ENCODE measurements at regions not wholly inside any gene's neighbourhood (a gene's known extent, or its start where the extent isn't known, plus 50 kb on each side); places are given as distances from the start of the nearest gene placed in this dataset.

DNA sequence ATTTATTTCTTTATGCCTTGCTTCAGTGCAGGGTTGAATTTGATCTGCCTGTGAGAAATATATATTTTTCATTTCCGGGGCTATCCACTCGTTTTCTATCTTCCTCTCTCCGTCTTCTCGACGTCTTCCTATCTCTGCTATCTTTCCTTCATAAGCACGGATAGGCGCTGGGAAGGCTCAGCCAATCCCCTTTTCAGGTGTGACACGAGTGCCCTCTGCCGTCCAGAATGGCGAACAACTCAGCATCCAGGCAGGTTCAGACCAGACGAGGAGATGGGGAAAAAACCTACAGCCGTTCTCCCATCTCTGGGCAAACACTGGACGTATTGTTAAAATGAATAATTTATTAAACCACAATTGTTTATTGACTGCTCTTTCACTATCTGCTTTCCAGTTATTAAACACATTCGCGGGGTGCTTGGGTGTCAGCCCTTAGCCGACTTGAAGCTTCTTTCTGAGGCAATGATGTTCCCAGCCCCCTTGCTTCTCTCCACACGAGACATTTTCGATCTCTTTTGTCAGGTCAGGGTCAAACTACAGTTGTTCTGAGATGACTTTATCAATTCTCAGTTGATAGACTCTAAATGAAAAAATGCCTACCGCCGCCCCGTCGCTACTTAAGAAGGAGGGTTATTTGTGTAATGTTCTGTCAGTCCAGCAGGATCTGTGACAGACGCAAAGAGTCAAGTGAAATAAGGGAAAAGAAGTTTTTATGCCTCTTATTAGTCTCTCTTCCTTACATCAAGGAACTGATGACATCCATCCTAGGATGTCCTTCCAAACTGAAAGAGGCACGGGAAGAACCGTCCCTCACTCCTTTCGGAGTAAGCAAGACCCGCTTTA lies 96.3 kb upstream of the NOCT start:
- peak; percentile 85 for DNase-seq (ENCODE audit: low spot score)

DNA sequence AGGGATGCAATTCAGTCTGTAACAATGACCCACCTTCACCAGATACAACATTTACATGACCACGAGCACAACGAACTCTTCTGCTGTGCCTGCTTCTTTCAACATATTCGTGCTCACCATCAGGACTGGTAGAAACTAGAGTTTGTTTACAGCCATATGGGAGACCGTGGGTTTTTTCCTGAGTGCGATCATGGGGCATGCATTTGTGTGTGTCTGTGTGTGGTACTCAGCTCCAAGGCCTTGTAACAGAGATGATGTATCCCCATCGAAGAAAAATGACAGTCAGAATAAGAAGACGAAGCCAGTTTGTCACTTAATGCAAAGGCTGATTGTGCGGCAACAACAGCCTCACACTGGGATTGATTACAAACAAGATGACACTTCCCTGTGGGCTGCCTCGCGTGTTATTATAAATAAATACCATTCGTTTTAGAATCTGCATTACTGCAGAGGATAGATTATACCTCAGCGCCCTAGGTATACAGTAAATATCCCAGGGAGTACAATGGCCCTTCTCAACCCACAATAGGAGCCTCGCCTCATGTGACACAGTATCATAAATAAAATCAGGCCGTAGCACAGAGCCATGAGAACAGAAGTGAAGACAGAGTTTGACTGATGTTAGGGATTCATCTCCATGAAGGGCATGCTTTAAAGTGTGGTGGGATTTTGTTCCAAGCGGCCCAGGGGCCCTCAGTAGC lies 97.3 kb upstream of the NOCT start:
- no peak for DNase-seq (ENCODE audit: low spot score)

DNA sequence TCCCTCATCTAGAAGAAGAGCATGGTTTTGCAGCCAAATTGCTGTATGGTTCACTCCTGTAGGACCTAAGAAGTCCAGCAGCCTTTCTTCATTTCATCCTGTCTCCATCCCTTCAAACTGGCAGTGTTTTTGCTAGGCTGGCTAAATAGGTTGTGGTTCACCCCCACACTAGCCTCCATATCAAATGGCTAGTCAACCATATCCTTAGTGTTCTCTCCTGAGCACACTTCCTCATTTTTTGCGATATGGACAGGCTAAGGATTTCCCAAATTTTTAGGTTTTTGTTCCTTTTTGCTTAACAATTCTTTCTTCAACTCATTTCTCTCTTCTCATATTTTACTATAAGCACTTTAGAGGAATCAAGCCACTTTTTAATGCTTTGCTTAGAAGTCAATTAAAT lies 98.8 kb upstream of the NOCT start:
- DNase-seq (ENCODE audit: low spot score) = no peak

DNA sequence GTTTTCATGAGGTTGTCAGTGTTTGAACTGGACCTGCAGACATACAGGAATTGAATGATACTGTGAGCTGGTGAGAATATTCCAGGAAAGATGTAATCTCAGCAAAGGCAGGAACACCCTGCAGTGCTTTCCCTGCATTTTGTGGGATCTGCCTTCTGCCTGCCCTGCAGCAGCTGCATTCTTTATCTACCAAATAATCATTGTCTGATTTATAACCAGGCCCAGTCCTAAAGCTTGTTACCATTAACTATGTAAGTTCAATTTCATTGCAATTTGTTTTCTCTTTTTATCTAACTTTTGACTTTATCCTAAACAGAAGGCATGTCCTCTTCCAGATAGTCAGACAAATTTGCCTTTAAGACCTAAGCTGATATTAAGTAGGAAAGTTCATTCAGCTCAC lies 99.8 kb upstream of the NOCT start:
- DNase-seq (ENCODE audit: low spot score) = no peak

DNA sequence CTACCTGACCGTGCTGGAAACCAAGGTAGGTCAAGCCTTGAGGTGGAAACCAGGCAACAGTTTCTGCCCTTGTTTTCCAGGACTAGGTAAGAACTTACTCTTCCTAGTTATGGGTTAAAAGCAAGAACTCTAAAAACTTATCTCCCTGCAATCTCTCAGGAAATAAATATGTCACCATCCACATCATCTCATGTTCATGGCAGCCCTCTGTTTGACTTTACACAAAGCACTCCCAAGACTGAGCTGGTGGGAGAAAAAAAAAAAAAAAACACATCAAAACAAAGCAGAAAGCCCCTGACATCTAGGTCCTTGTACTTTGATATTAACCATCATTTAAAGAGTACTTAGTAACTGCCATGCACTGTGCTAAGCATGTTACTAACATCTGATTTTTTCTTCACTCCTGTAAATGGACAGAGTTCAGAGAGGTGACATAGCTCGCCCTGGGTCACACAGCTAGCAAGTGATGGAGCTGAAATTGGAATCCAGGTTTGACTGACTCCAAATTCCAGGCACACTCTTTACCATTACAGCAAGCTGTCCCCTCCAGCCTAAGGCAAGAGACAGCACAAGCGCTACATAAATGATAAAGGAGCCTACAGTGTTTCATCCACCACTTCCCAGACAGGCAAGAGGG lies 102.8 kb upstream of the NOCT start:
- no peak for DNase-seq (ENCODE audit: low spot score)

DNA sequence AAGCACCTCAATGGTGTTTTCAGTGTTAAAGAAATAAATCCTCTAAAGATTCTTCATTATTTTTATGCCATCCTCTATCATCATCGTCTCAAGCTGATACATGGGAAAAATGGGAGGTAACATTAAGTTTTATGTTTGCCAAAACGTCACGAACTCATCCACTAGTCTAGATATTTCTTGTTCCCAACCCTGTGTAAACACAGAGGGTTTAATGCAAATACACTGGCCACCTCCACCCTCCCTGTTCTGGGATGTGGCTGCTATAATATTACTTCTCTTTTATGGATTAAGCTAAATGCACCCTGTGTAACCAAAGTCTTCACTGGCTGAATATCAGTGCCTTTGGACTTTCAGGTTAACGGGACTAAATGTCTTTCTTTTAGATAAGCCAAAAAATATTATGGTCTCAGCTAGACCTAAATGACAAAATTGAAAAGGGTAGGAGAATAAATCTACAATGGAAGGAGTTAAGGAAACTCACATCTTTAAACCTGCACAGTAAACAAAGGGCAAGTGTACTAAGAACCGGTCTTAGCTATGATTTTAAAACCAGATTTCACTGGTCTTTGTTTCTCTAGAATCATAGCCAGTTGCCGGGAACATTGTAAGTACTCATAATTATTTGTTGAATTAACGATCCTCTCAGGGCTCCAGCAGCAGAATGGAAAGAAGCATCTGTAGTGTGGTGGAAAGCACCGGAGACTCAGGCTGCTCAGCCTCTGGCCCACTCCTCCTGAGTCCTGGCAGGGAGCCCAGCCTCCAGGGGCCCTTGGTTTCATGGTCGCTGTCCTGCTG lies 103.5 kb upstream of the NOCT start:
- no peak for DNase-seq (ENCODE audit: low spot score)

DNA sequence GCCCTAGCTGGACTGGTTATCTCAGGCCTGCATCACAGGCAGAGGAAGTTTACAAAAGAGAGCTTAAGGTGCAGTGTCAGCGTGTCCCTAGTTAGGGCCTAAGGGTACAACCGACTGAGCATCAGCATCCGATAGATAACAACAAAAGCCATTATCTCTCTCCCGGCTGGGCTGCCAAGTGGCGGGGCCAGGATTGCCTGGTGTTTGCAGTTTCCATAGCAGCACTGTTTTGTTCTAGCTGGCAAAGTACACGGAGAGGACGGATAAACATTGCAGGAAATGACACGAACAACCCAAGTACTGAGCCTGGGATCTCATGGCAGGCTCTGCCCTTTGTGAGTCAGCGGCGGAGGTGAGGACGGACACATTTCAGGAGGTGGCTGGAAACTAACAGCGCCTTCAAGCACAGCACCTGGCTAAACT lies 104.7 kb upstream of the NOCT start:
- peak; percentile 77 for DNase-seq (ENCODE audit: low spot score)

DNA sequence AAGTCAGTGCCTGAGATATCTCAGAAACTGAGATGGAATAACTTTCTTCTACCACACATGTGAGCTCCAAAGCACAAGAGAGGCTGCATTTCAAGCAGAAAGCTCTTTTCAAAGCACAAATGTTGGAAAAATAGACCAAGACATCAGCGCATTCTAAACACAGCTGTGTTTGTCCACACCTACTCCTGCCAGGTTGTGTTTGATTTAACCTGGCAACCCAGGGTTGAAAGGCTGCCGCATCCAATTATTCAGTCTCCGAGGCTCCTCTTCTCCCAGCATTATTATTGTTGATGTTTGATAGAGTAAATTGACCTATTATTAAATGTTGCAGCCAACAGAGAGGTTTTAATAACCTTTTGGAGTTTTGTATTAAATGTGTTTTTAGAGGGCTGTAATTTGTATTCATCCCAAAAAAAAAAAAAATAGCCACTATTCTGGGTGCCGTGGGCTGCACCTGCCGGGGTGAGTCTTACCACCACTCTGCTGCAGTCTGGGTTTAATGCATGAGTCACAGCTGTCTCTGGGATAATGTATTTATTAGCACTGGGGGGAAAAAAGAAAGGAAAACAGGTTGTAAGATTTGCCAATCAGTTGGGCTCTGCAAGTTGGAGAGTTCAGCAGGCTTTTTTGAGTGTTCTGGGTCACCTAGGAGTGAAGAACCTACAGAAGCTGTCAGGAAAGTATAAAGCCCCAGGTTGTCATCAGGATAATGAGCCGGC lies 105.2 kb upstream of the NOCT start:
- no peak for DNase-seq (ENCODE audit: low spot score)

DNA sequence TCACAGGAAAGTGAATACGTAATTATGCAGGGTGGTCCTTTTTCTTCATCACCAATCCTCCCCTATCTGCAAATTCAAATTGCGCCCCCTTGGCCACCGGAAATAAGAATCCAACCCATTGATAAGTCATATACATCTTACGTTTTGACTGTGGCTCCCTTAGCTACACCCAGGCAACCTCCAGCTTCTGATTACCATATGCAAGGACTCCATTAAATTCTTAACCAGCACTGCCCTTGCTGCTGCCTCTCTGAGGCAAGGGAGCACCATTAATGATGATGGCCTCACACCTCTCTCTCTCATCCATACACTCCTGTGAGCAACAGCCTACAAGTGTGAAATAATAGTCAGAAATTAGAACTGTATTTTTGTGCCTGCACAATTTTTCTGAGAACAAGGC lies 106.0 kb upstream of the NOCT start:
- no peak for DNase-seq (ENCODE audit: low spot score)

DNA sequence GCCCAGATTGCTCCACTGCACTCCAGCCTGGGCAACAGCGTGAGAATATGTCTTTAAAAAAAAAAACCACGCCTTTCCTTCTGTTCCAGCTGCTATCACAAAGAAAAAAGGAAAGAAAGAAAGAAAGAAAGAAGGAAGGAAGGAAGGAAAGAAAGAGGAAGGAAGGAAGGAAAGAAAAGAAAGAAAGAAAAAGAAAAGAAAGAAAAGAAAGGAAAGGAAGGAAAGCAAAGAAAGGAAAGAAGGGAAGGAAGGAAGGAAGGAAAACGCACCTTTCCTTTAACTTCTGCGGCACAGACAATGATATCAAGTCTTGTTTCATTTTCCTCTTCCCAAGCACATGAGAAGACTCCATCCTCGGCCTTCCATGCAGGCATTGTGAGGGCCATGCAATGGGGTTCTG lies 107.4 kb upstream of the NOCT start:
- no peak for DNase-seq (ENCODE audit: low spot score)

DNA sequence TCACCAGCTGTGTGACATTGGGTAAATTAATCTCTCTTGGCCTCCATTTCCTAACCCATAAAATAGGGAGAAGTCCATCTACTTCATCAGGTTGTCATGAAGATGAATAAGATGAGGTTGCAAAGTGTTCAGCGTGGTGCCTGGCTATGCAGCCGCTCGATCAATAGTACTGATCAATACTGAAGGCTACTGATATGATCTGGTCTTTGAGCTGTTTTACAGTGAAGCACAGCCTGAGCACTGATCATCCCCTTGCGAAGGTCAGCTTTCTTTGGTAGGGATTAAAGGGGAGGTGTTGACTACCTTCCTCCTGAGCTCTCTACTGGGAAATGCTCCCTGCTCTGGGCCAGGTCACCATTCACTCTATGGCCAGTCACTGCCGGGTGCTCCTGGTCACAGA lies 108.4 kb upstream of the NOCT start:
- DNase-seq (ENCODE audit: low spot score) = no peak

DNA sequence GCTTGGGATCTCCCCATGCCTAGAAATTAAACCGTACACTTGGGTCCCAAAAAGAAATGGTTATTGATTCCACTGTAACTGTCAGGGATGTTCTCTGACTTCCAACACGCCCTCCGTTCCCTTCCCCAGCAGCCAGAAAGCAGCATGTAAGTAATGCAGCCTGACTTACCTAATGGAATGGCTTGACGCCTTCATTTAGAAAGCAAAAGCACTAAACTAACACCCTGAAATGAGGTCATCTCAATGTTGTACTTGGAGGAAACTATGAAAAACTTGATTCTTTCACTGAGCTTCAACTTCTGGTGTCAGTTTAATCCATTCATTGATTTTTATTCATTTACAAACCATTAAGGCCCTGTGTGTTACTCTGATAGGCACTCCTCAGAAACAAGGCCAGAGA lies 110.8 kb upstream of the NOCT start:
- DNase-seq (ENCODE audit: low spot score) = no peak

DNA sequence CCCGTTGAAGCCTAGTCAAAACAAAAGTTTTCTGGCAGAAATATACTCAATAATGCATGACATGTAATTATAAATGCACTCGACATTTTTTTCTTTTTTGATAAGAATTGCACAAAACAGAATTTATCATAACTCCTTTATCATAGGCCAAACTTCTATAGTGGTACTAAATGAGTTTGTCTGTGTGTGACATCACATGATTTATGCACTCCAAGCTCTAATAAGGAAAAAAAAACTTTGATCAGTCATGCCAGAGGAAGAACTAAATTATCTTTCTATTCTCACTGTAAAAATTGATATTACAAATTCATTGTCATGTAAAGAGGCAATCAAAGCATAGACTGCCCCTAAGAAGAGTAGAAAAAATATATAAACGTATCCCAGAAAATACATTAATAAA lies 112.4 kb upstream of the NOCT start:
- no peak for DNase-seq (ENCODE audit: low spot score)

DNA sequence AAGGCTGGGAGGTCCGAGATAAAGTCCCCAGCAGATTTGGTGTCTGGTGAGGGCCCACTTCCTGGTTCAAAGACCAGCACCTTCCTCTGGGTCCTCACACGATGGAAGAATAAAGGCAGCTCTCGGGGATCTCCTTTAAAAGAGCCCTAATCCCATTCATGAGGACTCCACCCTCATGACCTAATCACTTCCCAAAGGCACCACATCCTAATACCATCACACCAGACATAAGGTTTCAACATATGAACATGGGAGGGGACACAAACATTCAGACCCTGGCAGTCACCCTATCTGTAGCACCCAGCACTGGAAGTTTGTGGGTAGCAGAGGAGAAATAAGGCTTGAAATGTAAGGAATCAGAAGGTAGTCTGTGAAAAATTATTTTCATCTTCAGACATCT lies 112.9 kb upstream of the NOCT start:
- DNase-seq (ENCODE audit: low spot score) = no peak

DNA sequence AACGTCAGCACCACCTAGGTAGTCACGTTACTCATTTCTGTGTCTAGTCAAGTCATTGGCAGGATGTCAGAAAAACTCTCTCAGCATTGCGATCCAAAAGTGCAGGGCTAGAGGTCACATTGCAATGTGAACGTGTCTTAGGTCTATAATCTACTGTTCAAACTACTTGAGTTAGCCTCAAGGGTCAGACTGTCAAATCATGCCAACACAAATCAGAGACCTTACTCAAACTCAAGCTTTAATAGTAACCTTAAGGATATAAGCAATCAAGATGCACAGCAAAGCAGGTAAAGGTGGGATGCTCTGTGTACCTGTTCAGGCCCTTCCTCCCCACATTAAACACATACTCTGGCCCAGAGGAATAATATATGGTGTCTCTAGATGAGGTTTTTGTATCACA lies 114.4 kb upstream of the NOCT start:
- DNase-seq (ENCODE audit: low spot score) = no peak

DNA sequence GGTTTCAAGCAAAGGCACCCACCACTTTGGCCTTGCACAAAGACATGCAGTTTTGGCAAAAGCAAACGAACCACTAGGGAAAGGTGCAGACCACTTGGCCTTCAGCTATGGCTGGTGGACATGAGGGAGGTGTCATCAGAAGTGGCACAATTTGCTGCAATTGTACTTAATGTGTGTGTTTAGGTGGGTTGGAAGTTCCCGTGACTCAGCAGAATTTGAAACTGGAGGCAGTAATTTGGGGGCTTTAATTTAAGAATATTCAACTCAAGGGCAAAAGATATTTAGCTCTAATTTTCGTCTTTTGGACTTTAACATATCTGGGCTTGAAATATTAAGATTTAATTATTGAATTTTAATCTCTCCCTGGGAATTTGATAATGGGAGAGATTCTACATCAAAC lies 115.6 kb upstream of the NOCT start:
- DNase-seq (ENCODE audit: low spot score) = no peak

DNA sequence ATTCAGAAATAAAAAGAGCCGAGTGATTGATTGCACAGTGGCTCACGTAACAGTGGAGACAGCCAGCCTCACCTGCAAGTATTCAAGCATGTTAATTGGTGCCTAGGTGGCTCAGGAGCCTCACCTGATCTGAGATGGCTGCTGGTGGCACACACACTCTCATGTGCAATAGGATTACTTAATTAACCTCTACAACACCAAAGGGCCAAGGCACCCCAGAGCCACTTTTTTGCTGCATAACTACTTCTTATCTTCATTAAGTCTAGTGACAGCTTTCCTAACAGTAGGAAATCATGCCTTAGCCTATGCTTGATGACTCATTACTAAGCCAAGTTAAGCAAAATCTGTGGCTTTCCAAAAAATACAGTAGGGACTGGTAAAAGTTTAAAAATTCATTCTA lies 117.3 kb upstream of the NOCT start:
- no peak for DNase-seq (ENCODE audit: low spot score)

DNA sequence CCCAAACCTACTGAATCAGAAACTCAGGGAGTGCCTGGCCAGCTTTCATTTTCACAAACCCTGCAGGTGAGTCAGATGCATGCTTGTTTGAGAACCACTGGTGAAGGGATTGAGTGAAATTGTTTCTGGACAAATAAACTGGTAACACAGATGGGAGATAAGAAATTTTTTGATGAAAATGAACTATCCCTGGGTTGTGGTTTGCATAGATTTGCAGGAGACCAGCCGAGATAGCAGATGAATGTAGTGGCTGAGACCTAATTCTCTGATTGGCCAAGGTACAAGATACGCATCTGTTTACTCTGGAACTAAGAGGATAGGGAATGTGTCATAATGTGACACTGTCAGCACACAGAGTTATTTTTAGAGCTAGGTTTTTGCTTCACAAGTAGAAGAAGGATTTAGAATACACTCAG lies 117.8 kb upstream of the NOCT start:
- no peak for DNase-seq (ENCODE audit: low spot score)

DNA sequence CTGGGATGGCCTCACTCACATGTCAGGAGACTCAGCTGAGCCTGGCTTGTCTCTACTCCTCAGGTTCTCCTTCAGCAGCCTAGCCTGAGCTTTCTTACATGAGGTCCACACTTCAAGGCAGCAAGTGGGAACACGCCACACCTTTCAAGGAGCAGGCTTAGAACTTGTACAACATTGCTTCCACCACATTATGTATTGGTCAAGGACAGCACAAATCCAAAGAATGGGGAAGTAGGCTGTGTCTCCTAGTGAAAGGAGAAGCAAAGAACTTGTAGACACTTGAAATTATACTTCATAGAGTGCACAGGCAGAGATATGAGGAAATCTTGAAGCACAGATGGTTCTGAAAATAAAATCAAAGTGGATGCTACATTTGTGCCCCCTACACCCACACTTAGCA lies 120.9 kb upstream of the NOCT start:
- no peak for DNase-seq (ENCODE audit: low spot score)

DNA sequence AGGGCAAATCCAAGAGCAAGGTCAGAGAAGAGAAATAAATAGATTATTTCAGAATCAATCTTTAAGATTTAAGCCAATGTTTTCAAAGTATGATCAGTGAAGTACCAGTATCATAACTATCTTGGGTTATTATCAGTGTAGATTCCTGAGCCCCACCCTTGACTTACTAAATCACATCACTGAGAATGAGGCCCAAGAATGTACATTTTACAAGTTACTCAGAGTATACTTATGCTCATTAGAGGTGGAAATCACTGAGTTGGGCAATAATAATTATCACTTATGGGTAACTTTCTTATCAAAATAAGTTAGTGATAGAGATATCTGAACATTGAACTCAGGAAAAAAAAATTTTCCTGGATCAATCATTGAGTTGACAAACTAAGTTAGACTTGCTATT lies 121.6 kb upstream of the NOCT start:
- no peak for DNase-seq (ENCODE audit: low spot score)

DNA sequence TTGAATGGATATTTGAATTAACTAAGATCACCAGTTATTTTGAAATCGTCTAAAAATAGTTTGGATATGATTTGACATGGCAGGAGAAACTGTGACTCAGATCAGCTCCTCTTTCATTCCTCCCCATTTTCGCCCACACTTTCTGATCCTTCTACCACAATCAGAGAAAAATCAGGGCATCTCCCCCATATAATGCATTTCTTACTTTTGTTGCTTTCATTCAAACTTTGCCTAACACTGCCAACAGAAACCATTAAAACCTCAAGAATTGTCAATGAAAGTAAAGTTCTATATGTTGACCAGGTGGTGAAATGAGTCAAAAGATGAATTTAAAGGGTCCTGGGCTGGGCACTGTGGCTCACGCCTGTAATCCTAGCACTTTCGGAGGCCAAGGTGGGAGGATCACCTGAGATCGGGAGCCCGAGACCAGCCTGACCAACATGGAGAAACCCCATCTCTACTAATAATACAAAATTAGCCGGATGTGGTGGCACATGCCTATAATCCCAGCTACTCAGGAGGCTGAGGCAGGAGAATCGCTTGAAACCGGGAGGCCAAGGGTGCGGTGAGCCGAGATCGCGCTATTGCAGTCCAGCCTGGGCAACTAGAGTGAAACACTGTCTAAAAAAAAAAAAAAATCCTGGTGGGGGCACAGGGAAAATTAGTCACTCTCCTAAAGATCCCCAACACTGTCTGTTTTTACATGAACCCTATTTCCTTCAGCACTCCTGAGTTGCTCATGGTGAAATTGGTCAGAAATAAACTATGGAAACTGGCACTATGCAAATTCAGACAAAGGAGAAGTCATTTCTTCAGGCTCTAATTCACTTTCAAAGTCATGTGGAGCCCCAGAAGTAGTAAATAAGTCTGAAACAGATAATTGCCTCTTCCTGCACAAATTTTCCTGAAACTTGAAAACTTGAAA lies 122.8 kb upstream of the NOCT start:
- no peak for DNase-seq (ENCODE audit: low spot score)
